H9 (cell line): ENCODE measurements at regions not wholly inside any gene's neighbourhood (a gene's known extent, or its start where the extent isn't known, plus 50 kb on each side); places are given as distances from the start of the nearest gene placed in this dataset.

Source experiments
- DNase-seq: peaks from one replicate; pipeline ENCODE4 v3.0.0-alpha.2; 2017
- H2AFZ ChIP-seq: one replicate; pipeline ENCODE4 v1.6.1; 2013; ENCODE audit warnings: mild to moderate bottlenecking, low read length, control low read depth, moderate library complexity
- H2AK5ac ChIP-seq: 2 replicates; pipeline ENCODE4 v1.6.1; 2013; ENCODE audit warnings: low read length, control low read depth, mixed read lengths; ENCODE audit not compliant: insufficient read length
- H2BK120ac ChIP-seq: one replicate; pipeline ENCODE4 v1.6.1; 2013; ENCODE audit warnings: low read depth, mild to moderate bottlenecking, low read length, control low read depth, inconsistent platforms; ENCODE audit not compliant: poor library complexity, severe bottlenecking
- H2BK12ac ChIP-seq: 2 replicates; pipeline ENCODE4 v1.6.1; 2013; ENCODE audit warnings: low read length, control low read depth, mixed read lengths, low read depth; ENCODE audit not compliant: insufficient read length
- H2BK15ac ChIP-seq: 2 replicates; pipeline ENCODE4 v1.6.1; 2013; ENCODE audit warnings: low read depth, low read length, control low read depth
- H2BK20ac ChIP-seq: one replicate; pipeline ENCODE4 v1.6.1; 2013; ENCODE audit warnings: low read depth, mild to moderate bottlenecking, low read length, control low read depth, inconsistent platforms; ENCODE audit not compliant: poor library complexity, severe bottlenecking
- H2BK5ac ChIP-seq: 2 replicates; pipeline ENCODE4 v1.6.1; 2013; ENCODE audit warnings: low read length, control low read depth, mixed read lengths; ENCODE audit not compliant: insufficient read length
- H3K14ac ChIP-seq: 2 replicates; pipeline ENCODE4 v1.6.1; 2013; ENCODE audit warnings: low read length, control low read depth; ENCODE audit not compliant: insufficient read depth
- H3K18ac ChIP-seq: 2 replicates; pipeline ENCODE4 v1.6.1; 2013; ENCODE audit warnings: low read depth, mild to moderate bottlenecking, mixed read lengths, low read length, control low read depth; ENCODE audit not compliant: insufficient read length
- H3K23ac ChIP-seq: 2 replicates; pipeline ENCODE4 v1.6.1; 2013; ENCODE audit warnings: low read length, control low read depth, mixed read lengths, low read depth; ENCODE audit not compliant: insufficient read length
- H3K23me2 ChIP-seq: 2 replicates; pipeline ENCODE4 v1.6.1; 2013; ENCODE audit warnings: low read depth, mild to moderate bottlenecking, mixed read lengths, low read length, control low read depth; ENCODE audit not compliant: insufficient read length, poor library complexity, severe bottlenecking
- H3K27ac ChIP-seq: 2 replicates; pipeline ENCODE4 v1.5.1; 2013; ENCODE audit warnings: low read length, control low read depth, mixed read lengths, low read depth; ENCODE audit not compliant: insufficient read length
- H3K27me3 ChIP-seq: 2 replicates; pipeline ENCODE4 v1.6.1; 2013; ENCODE audit warnings: low read length, control low read depth, inconsistent platforms; ENCODE audit not compliant: insufficient read depth
- H3K4ac ChIP-seq: 2 replicates; pipeline ENCODE4 v1.6.1; 2013; ENCODE audit warnings: low read depth, mild to moderate bottlenecking, control low read depth, inconsistent platforms, low read length, moderate library complexity
- H3K4me1 ChIP-seq: 2 replicates; pipeline ENCODE4 v1.6.1; 2013; ENCODE audit warnings: low read length, control low read depth, inconsistent platforms; ENCODE audit not compliant: insufficient read depth
- H3K4me2 ChIP-seq: 2 replicates; pipeline ENCODE4 v1.6.1; 2013; ENCODE audit warnings: low read length, control low read depth, mixed read lengths; ENCODE audit not compliant: insufficient read length, insufficient read depth
- H3K56ac ChIP-seq: 2 replicates; pipeline ENCODE4 v1.6.1; 2013; ENCODE audit warnings: low read depth, mild to moderate bottlenecking, mixed read lengths, low read length, control low read depth; ENCODE audit not compliant: insufficient read length
- H3K79me1 ChIP-seq: 2 replicates; pipeline ENCODE4 v1.6.1; 2013; ENCODE audit warnings: low read depth, mild to moderate bottlenecking, moderate library complexity, low read length, control low read depth, inconsistent platforms; ENCODE audit not compliant: insufficient read depth, poor library complexity, severe bottlenecking
- H3K79me2 ChIP-seq: 2 replicates; pipeline ENCODE4 v1.6.1; 2013; ENCODE audit warnings: low read length, control low read depth, inconsistent platforms; ENCODE audit not compliant: insufficient read depth
- H3K9ac ChIP-seq: 2 replicates; pipeline ENCODE4 v1.6.1; 2013; ENCODE audit warnings: low read length, control low read depth, mixed read lengths; ENCODE audit not compliant: insufficient read length; ENCODE audit errors: extremely low read depth
- H3K9me3 ChIP-seq: one replicate; pipeline ENCODE4 v1.6.1; 2013; ENCODE audit warnings: low read depth, low read length, inconsistent platforms; ENCODE audit not compliant: control insufficient read depth
- H3T11ph ChIP-seq: one replicate; pipeline ENCODE4 v1.6.1; 2013; ENCODE audit warnings: mild to moderate bottlenecking, low read length, control low read depth, inconsistent platforms
- H4K20me1 ChIP-seq: one replicate; pipeline ENCODE4 v1.6.1; 2013; ENCODE audit not compliant: control insufficient read depth, insufficient read length, insufficient read depth
- H4K5ac ChIP-seq: 2 replicates; pipeline ENCODE4 v1.6.1; 2013; ENCODE audit warnings: low read depth, mild to moderate bottlenecking, mixed read lengths, low read length, control low read depth; ENCODE audit not compliant: insufficient read length
- H4K8ac ChIP-seq: replicated peaks from 2 replicates; pipeline ENCODE4 v1.6.1; 2013; ENCODE audit warnings: low read length, control low read depth, mixed read lengths, low read depth; ENCODE audit not compliant: insufficient read length
- H4K91ac ChIP-seq: 2 replicates; pipeline ENCODE4 v1.6.1; 2013; ENCODE audit warnings: low read depth, mild to moderate bottlenecking, moderate library complexity, mixed read lengths, low read length, control low read depth; ENCODE audit not compliant: insufficient read length
- H3K27ac Mint-ChIP-seq, 3 experiments: 2 replicates in 2 of 3; 3 replicates in 1 of 3; pipeline ENCODE4 v1.8.0; 2020 to 2021; ENCODE audit warnings: mixed read lengths in 3 of 3, mild to moderate bottlenecking in 1 of 3, moderate library complexity in 1 of 3
- H3K27me3 Mint-ChIP-seq: 2 replicates; pipeline ENCODE4 v1.8.0; 2021; ENCODE audit warnings: low read depth, mild to moderate bottlenecking, moderate library complexity, mixed read lengths
- H3K36me3 Mint-ChIP-seq, 3 experiments: 2 replicates in 2 of 3; 3 replicates in 1 of 3; pipeline ENCODE4 v1.8.0; 2020 to 2021; ENCODE audit warnings: low read depth in 3 of 3, mixed read lengths in 3 of 3; ENCODE audit not compliant: insufficient read depth in 1 of 3
- H3K4me1 Mint-ChIP-seq, 2 experiments: 2 replicates each; pipeline ENCODE4 v1.8.0; 2020; ENCODE audit warnings: mixed read lengths in 2 of 2
- H3K4me3 Mint-ChIP-seq, 2 experiments: 2 replicates in 1 of 2; 3 replicates in 1 of 2; pipeline ENCODE4 v1.8.0; 2020 to 2021; ENCODE audit warnings: mild to moderate bottlenecking in 2 of 2, mixed read lengths in 2 of 2, moderate library complexity in 1 of 2
- H3K9me3 Mint-ChIP-seq, 2 experiments: 2 replicates in 1 of 2; 3 replicates in 1 of 2; pipeline ENCODE4 v1.8.0; 2020; ENCODE audit warnings: mild to moderate bottlenecking in 2 of 2, mixed read lengths in 2 of 2, moderate library complexity in 1 of 2
- CTCF ChIP-seq: fragments of 200-600 bp; sonication (generic); conservative IDR thresholded peaks from 3 replicates; pipeline ENCODE4 v1.8.0; 2021; ENCODE audit warnings: antibody characterized with exemption, mild to moderate bottlenecking
- WGBS: extraction: QIAGEN DNeasy Blood & Tissue Kit; methylation state at CpG from one replicate; pipeline ENCODE4 v1.1.7; 2013; ENCODE audit warnings: missing lambda C conversion rate, low lambda C conversion rate, mixed read lengths; ENCODE audit not compliant: insufficient read length; ENCODE audit errors: extremely low coverage; 5-methylcytosine and 5-hydroxymethylcytosine counted together

- Histone ChIP-seq H3K56ac (no peak overlapping the region), H3K27me3 (no peaks in the 10 kb centered on the region), H2AFZ (no peak overlapping the region), H4K91ac (no peak overlapping the region), H3K79me1 (no peaks in the 10 kb centered on the region), H2AK5ac (no peak overlapping the region), H3K9me3 (no peaks in the 10 kb centered on the region), H3K79me2 (no peaks in the 10 kb centered on the region), H3K4ac (no peak overlapping the region), H4K20me1 (no peaks in the 10 kb centered on the region), H2BK20ac (no peak overlapping the region), H2BK15ac (no peak overlapping the region), H2BK5ac (no peak overlapping the region), H2BK12ac (no peak overlapping the region), H2BK120ac (no peak overlapping the region), H4K8ac (no peak overlapping the region), H4K5ac (no peak overlapping the region), H3K14ac (no peak overlapping the region), H3K4me2 (no peak overlapping the region), H3K4me1 (no peaks in the 10 kb centered on the region), H3K9ac (no peak overlapping the region), H3K23ac (no peak overlapping the region), H3K23me2 (no peaks in the 10 kb centered on the region), H3K27ac (no peak overlapping the region), H3K18ac (no peak overlapping the region), H3T11ph (no peak overlapping the region)
- Mint-ChIP-seq H3K36me3 (no peaks in the 10 kb centered on the region; a peak in 1 of 7 replicates), H3K4me1 (peaks cover 6 to 10% of the 10 kb centered on the region in 2 experiments), H3K9me3 (peaks cover 0 to 7% of the 10 kb centered on the region in 2 experiments; a peak in 1 of 5 replicates), H3K4me3 (no peak overlapping the region), H3K27me3 (peaks cover 5% of the 10 kb centered on the region; the same call in 1 of the 2 replicates), H3K27ac (no peak overlapping the region)
- no peak for DNase-seq
- TF ChIP-seq CTCF = no peak
- WGBS = no CpG with 5 or more reads among the region's 6 CpGs
Observed at GRCh38 chr7:41875513-41875912, 172.6 kb upstream of the INHBA start.
